Esophagus muscularis mucosa (tissue), 4 donors: ENCODE measurements at regions not wholly inside any gene's neighbourhood (a gene's known extent, or its start where the extent isn't known, plus 50 kb on each side); places are given as distances from the start of the nearest gene placed in this dataset.

Source experiments
- DNase-seq: peaks from one replicate; pipeline ENCODE4 v3.0.0-alpha.2; 2017; ENCODE audit errors: extremely low spot score
- H3K27ac ChIP-seq, 4 donors: fragments of 200-600 bp; sonication (generic); replicated peaks in 1 of 4; 1 replicate in 3 of 4; 2 replicates in 1 of 4; pipeline ENCODE4 v1.5.1; 2016 to 2019; ENCODE audit warnings: mild to moderate bottlenecking in 1 of 4
- H3K27me3 ChIP-seq, 4 donors: fragments of 200-600 bp; sonication (generic); one replicate each; pipeline versions ENCODE4 v1.5.1 to v1.6.0; 2016 to 2019
- H3K36me3 ChIP-seq, 4 donors: fragments of 200-600 bp; sonication (generic); one replicate each; pipeline ENCODE4 v1.5.1; 2016 to 2019
- H3K4me1 ChIP-seq, 4 donors: fragments of 200-600 bp; sonication (generic); one replicate each; pipeline ENCODE4 v1.5.1; 2016 to 2019
- H3K4me3 ChIP-seq, 4 donors: fragments of 200-600 bp; sonication (generic); 1 replicate in 2 of 4; 2 replicates in 2 of 4; pipeline ENCODE4 v1.5.1; 2016 to 2019; ENCODE audit warnings: mild to moderate bottlenecking in 4 of 4, moderate library complexity in 1 of 4
- H3K9me3 ChIP-seq, 4 donors: fragments of 200-600 bp; sonication (generic); 1 replicate in 3 of 4; 2 replicates in 1 of 4; pipeline ENCODE4 v1.5.1; 2016 to 2019
- CTCF ChIP-seq, 3 experiments: fragments of 200-600 bp in 2 of 3; fragments of 450-650 bp in 1 of 3; sonication (generic) in 2 of 3; IDR thresholded peaks; one replicate each; pipeline ENCODE4 v1.5.1; 2017 to 2019; ENCODE audit warnings: antibody characterized with exemption in 3 of 3, mild to moderate bottlenecking in 2 of 3, moderate library complexity in 1 of 3
- EP300 ChIP-seq: sonication (generic); formaldehyde crosslinking; IDR thresholded peaks from one replicate; pipeline ENCODE4 v1.6.1; 2017; ENCODE audit warnings: antibody characterized with exemption
- POLR2A ChIP-seq: fragments of 450-650 bp; IDR thresholded peaks from one replicate; pipeline ENCODE4 v1.6.1; 2017; ENCODE audit warnings: antibody characterized with exemption, moderate library complexity, mild to moderate bottlenecking, low read depth
- POLR2AphosphoS5 ChIP-seq, 2 donors: sonication (generic); formaldehyde crosslinking; IDR thresholded peaks; one replicate each; pipeline ENCODE4 v1.6.1; 2017; ENCODE audit warnings: antibody characterized with exemption in 2 of 2
- WGBS: methylation state at CpG from one replicate; pipeline ENCODE4 v1.1.5; 2018; 5-methylcytosine and 5-hydroxymethylcytosine counted together
- intact Hi-C: fragments of 100-400 bp; cut with DNase I; formaldehyde crosslinking; loops from one replicate; pipeline ENCODE4 v1.15.1; 2023

GRCh38 chr12:88924162-88924561 lies 343.9 kb upstream of the KITLG start:
- TF ChIP-seq CTCF (IDR thresholded peaks at IDR 0.05) (no peak), POLR2AphosphoS5 (IDR thresholded peaks at IDR 0.05) (no peak), POLR2A (no peak), EP300 (no peak)
- H3K27me3 ChIP-seq, result no peaks in the 10 kb centered on the region
- 86% methylated on average over 4 of the region's 4 CpGs for WGBS
- intact Hi-C loops, result no loop called here
- no peaks in the 10 kb centered on the region for H3K36me3 ChIP-seq
- no peaks in the 10 kb centered on the region for H3K9me3 ChIP-seq
- peak overlapping the region in 1 of 4 donors; percentile 6 for H3K27ac ChIP-seq
- no peak for DNase-seq
- H3K4me1 ChIP-seq, result peaks cover 0 to 38% (median 30%) of the 10 kb centered on the region in 4 donors
- no peak overlapping the region for H3K4me3 ChIP-seq

GRCh38 chr12:88923631-88924030 lies 343.4 kb upstream of the KITLG start:
- DNase-seq, result no peak
- H3K36me3 ChIP-seq, result no peaks in the 10 kb centered on the region
- H3K4me1 ChIP-seq, result peaks cover 0 to 38% (median 30%) of the 10 kb centered on the region in 4 donors
- 78% methylated on average over 3 of the region's 3 CpGs for WGBS
- no peak for TF ChIP-seq POLR2A
- no peak for TF ChIP-seq POLR2AphosphoS5 (IDR thresholded peaks at IDR 0.05)
- TF ChIP-seq EP300, result no peak
- no peaks in the 10 kb centered on the region for H3K27me3 ChIP-seq
- H3K4me3 ChIP-seq, result no peak overlapping the region
- intact Hi-C loops, result no loop called here
- H3K9me3 ChIP-seq, result no peaks in the 10 kb centered on the region
- H3K27ac ChIP-seq, result peak overlapping the region in 3 of 4 donors; percentile 11 to 44 (median 36)

- peak overlapping the region; percentile 1 to 44 (median 36) for H3K27ac ChIP-seq
- no peaks in the 10 kb centered on the region for H3K36me3 ChIP-seq
- no peaks in the 10 kb centered on the region for H3K27me3 ChIP-seq
- intact Hi-C loops, result no loop called here
- H3K4me3 ChIP-seq, result no peak overlapping the region
- no peak for TF ChIP-seq CTCF (IDR thresholded peaks at IDR 0.05)
- no peak for TF ChIP-seq POLR2AphosphoS5 (IDR thresholded peaks at IDR 0.05)
- no peak for TF ChIP-seq POLR2A
- TF ChIP-seq EP300, result no peak
- WGBS, result 25% methylated on average over 1 of the region's 1 CpG
- peaks cover 0 to 38% (median 30%) of the 10 kb centered on the region in 4 donors for H3K4me1 ChIP-seq
- H3K9me3 ChIP-seq, result no peaks in the 10 kb centered on the region
- no peak for DNase-seq
Measured at GRCh38 chr12:88922816-88923215, 342.5 kb upstream of the KITLG start.

- Histone ChIP-seq H3K27ac (peak overlapping the region in 3 of 4 donors; percentile 9 to 44 (median 36)), H3K4me3 (no peak overlapping the region), H3K9me3 (no peaks in the 10 kb centered on the region), H3K36me3 (no peaks in the 10 kb centered on the region), H3K27me3 (no peaks in the 10 kb centered on the region), H3K4me1 (peaks cover 0 to 38% (median 30%) of the 10 kb centered on the region in 4 donors)
- DNase-seq, result no peak
- TF ChIP-seq EP300 (no peak), POLR2A (no peak), POLR2AphosphoS5 (IDR thresholded peaks at IDR 0.05) (no peak), CTCF (IDR thresholded peaks at IDR 0.05) (no peak)
- 66% methylated on average over 3 of the region's 3 CpGs for WGBS
- intact Hi-C loops, result no loop called here
Measured at GRCh38 chr12:88921890-88922532, 341.7 kb upstream of the KITLG start.

GRCh38 chr12:88921434-88921833 lies 341.2 kb upstream of the KITLG start:
- Histone ChIP-seq H3K27me3 (no peaks in the 10 kb centered on the region), H3K4me3 (no peak overlapping the region), H3K27ac (peak overlapping the region in 1 of 4 donors; percentile 9), H3K9me3 (no peaks in the 10 kb centered on the region), H3K4me1 (peaks cover 0 to 37% (median 30%) of the 10 kb centered on the region in 4 donors), H3K36me3 (no peaks in the 10 kb centered on the region)
- DNase-seq, result no peak
- WGBS, result 68% methylated on average over 1 of the region's 1 CpG
- intact Hi-C loops, result no loop called here
- TF ChIP-seq CTCF (IDR thresholded peaks at IDR 0.05) (no peak), POLR2AphosphoS5 (IDR thresholded peaks at IDR 0.05) (no peak), POLR2A (no peak), EP300 (no peak)
